ENCODE measurements at regions not wholly inside any gene's neighbourhood (a gene's known extent, or its start where the extent isn't known, plus 50 kb on each side); places are given as distances from the start of the nearest gene placed in this dataset.
"Not testable (repeated sequence)": the region's sequence is repeated elsewhere in the genome, so short reads cannot be mapped to it uniquely, and the experiment has no call there.

DNA sequence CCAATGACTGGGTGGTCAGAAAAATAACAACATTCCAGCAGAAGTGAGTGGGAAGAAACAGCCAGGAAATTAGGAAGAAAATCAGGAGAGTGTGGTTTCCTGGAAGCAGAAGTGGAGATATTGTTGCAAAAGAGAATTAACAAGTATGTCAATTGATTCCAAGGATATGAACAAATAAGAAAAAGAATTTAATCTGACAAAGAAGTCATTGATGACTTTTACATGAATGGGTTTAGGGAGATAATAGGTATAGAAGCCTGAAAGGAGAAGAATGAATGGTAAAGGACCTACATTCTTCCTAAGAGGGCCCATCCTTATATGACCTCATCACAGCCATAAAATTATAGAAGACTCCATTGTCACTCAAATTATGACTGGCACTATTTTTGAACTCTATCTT lies 1440.1 kb downstream of the OTOL1 start:
- no peak for DNase-seq

DNA sequence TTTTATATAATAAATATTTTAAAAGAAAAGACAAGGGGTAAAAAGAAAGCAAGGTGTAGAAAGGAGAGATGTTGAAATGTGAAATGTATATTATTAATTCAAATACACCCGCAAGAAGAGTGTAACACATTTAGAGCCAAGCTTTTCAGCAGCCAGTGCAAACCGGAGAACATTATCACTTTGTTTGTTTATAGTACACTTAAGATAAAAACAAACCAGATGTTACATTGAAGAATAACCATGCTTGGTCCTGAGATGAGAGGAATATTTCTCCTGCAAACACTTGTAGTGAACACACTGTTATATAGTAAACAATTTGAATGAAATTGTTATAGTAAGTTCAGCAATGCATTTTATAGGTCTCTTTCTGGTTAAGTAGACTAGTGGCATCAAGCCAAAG lies 1441.5 kb downstream of the OTOL1 start:
- no peak for DNase-seq

DNA sequence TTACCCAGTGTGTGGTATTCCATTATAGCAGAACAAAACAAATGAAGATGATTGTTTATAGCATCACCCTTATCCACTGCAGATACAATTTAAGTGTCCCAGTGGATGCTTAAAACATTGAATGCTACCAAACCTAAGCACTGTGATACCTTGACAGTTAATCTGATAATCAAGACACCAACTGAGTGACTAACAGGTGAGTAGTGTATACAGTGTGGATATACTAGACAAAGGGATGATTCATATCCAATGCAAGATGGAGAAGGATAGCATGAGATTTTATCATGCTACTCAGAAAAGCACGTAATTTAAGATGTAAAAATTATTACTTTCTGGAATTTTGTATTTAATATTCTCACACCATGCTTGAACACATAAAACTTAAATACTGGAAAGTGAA lies 1449.0 kb downstream of the OTOL1 start:
- no peak for DNase-seq

DNA sequence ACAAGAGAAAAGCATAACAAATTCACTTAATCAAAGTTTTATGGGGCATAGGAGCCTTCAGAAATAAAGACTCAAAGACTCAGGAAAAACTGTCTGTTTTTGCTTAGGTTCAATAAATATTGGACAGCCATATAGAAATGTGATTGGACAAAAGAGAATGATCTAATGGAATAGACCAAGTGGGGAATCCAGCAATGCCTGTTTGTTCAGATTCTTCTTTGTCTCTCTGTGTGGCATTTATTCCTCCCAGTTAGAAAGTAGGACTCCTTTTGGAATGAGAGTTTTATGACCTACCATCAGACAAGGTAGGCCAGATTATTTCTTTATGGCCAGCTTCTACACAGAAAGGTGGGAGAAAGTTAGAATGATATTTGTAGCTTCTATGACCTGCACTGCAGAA lies 1460.1 kb downstream of the OTOL1 start:
- DNase-seq, result no peak

DNA sequence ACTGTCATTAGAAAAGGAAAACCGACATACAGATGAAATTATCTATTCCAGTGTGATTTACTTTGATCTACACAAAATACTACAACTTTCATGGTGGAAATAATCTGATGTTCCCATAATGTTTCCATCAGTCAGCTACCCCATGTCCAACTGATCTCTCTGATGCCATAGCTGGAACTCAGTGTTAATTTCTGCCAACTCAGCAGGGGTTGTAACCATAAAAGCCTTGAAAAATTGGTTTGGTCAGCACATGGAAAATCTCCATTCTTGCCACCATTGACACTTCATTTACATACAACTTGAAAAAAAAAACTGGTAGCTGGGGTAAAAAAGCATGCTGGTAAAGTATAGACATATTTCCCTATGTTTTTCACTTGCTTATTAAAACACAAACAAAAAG lies 1463.7 kb downstream of the OTOL1 start:
- no peak for DNase-seq

DNA sequence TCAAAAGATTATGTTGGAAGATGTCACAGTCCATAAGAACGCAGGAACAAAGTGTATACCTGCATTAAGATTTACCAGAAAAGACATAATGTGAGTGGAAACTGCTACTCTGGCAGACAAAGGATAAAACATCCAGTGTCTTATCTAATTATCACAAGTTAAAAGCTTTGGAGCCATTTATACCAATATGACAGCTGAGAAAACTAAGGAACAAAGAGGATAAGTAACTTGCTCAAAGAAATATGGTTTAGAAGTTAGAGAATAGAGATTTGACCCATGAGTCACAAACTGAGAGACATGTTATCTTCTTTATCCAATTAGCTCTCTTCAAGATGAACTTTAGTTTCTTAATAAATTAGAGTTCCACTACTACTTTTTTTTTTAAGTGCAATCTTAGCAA lies 1473.7 kb downstream of the OTOL1 start:
- no peak for DNase-seq

DNA sequence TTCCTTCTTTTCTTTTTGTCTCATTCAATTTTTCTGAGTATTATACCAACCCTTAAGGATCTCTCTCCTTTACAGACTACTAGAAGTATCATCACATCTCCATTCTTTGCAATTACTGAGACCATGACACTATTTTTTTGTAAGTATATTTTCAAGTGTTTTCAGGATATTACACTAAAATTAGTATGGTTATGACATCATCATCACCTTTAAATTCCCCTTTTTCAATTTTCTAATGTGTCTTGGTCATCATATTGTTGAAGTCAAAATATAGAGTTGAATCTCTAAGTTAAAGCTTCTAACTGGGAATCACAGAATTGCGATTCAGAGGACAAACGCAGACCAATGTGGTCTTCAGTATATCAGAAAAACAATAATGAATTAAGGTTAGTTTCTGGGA lies 1475.1 kb downstream of the OTOL1 start:
- DNase-seq, result no peak

DNA sequence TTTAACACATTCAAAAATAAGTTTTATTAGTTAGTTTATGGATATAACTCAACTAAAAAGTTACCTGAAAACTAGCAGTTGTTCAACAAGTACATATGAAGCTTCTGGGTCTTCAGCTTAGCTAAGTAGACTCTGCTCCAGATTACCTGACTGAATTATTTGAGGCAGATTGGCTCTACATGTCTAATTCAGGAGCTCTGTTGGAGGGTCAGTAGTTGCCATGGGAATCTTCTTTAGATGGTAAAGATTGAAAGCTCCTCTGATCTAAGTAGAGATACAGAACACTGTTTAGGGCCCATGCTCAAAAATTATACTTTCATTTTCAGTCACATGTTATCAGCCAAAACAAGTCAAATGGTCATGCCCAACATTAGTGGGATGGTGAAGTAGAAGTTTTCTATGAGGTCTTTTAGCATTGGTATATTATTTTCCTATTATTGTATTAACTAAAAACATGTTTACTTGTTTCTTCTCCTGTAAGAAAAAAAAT lies 1476.9 kb downstream of the OTOL1 start:
- DNase-seq, result no peak

DNA sequence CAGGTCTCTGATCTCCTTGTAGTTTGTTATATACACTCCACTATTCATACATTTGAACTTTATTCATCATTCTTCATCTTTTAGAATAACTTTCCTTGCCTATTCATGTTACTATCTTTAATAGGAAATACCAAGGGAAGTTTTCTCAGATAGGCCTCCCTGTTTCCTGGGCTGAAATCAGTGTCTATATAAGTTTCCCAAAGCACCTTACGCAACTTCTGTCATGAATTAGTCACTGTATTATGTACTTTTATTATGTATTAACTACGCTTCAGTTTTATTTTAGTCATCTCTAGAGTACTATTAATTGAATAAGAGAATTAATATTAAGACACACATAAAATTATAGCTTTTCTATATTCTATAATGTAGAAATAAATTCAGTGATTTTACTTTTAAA lies 1481.5 kb downstream of the OTOL1 start:
- DNase-seq, result no peak

DNA sequence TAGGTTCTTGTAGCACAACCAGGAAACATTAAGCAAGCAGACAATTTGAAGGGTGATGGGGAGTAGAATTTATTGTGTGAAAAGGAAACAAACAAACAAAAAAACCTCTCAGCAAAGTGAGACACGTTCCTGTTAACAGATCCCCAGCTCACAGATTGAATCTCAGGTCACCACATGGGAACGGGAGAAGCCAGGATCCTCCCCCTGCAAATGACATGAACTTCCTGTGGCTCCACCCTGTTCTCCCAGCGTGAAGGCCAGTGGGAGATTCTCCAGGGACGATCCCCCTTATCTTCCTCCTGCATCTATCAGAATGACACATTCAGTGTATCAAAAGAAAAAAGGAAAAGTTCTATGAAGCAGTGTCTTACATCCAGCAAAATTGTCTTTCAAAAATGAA lies 1488.1 kb downstream of the OTOL1 start:
- DNase-seq, result no peak

DNA sequence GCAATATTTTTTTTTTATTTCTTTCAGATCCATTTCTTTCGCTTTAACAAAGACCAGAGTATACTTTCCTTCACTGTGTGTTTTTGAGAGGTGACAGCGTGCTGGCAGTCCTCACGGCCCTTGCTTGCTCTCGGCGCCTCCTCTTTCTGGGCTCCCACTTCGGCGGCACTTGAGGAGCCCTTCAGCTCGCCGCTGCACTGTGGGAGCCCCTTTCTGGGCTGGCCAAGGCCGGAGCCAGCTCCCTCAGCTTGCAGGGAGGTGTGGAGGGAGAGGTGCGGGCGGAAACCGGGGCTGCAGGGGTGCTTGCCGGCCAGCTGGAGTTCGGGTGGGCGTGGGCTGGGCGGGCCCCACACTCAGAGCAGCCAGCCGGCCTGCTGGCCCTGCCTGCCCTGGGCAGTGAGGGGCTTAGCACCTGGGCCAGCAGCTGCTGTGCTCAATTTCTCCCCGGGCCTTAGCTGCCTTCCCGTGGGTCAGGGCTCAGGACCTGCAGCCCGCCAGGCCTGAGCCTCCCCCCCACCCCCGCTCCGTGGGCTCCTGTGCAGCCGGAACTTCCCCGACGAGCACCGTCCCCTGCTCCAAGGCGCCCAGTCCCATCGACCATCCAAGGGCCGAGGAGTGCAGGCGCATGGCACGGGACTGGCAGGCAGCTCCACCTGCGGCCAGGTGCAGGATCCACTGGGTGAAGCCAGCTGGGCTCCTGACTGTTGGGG lies 1490.6 kb downstream of the OTOL1 start:
- DNase-seq, result not testable (repeated sequence)

DNA sequence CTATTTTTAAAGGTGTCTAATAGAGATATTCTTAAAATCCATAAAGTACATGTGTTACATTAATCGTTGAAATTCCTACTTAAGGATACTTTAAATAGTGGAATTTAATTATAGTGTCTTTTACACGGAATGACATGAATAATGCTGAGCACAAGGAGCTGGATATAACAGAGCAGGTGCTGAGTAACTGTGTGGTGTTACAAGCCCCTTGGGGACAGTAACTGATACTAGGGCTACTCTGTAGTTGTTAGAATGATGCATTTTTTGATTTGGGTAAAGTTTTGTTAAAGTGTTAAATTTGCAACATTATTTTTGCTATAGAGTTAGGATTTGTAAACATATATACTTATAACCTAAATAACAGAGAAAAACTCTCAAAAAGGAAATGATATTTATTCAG lies 1496.1 kb downstream of the OTOL1 start:
- no peak for DNase-seq

DNA sequence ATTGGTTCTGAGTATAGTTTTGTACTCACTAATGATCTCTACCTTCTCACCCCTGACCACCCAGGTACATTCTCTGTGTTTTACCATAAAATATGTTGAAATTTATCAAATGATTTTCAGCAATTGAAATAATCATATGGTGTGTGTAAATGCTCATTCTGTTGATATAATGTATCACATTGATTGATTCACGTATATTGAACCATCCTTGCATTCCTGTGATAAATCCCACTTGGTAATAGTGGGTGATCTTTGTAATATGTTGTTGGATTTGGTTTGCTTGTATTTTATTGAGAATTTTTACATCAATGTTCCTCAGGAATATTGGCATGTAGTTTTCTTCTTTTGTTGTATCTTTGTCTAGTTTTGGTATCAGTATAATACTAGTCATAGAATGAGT lies 1497.6 kb downstream of the OTOL1 start:
- no peak for DNase-seq

DNA sequence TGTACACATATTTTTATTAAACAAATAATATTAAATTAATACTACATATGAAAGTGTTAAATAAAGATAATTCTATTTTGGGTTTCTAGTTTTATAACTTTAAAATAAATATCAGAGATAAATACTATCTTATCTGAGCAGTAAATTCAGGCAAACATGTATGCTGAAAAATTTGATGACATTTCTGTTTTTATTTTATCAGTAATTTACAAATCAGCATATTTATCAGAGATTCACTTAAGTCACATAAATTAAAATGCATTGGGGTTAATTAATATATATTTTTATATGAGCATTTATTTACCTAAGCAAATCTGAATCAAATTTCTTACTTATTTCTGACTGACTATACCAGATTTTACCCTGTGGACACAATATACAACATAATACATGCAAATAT lies 1499.8 kb downstream of the OTOL1 start:
- no peak for DNase-seq

DNA sequence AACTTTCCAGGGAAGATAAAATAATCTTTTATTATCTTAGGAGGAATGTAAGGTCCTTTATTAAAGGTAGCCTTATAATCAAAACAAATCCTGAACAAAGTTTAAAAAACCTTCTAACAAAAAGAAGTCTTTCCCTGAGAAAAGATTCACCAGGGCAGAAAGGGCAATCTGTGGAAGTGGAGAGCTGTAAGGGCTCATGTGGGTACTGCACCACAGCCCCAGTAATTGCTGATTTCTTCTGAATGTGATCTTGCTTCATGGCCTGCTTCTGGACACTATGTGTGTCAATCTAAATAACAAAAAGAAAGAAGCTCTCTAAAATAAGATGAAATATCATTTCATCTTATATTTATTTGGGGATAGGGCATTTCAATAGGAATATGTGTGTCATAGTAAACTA lies 1501.6 kb downstream of the OTOL1 start:
- DNase-seq, result no peak

DNA sequence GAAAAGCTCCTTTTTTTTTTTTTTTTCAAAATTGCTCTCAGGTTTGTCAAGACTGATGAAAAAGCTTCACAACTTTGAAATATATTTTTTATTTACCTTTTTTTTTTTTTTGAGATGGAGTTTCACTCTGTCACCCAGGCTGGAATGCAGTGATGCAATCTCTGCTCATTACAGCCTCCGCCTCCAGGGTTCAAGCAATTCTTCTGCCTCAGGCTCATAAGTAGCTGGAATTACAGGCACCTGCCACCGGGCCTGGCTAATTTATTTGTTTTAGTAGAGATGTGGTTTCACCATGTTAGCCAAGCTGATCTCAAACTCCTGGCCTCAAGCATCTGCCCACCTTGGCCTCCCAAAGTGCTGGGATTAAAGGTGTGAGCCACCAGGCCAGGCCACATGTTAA lies 1515.0 kb downstream of the OTOL1 start:
- no peak for DNase-seq

DNA sequence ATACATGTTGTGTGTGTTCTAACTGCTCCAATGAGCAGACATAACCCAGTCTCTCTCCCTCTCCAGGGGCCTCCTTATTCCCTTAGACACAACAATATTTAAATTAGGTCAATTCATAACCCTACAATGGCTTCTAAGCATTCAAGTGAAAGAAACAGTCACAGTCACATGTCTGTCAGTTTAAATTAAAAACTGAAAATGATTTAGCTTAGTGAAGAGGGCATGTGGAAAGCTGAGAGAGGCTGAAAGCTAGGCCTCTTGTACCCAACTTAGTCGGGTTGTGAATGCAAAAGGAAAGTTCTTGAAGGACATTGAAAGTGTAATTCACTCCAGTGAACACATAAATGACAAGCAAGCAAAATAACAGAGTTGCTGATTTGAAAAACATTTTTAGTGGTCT lies 1519.6 kb downstream of the OTOL1 start:
- DNase-seq, result no peak

DNA sequence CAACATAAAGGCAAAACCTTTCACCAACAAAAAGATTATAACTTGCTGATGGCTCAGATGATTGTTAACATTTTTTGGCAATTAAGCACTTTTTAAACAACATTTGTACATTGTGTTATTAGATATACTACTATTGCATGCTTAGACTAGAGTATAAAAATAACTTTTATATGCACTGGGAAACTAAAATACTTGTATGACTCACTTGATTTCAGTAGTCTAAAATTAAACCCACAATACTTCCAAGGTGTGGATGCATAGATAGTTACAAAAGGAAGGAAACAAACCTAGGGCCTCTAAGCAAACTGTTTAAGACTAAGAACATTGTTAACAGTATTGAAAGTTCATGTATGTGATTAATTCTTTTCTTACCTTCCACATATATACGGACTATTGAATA lies 1521.5 kb downstream of the OTOL1 start:
- DNase-seq, result no peak

DNA sequence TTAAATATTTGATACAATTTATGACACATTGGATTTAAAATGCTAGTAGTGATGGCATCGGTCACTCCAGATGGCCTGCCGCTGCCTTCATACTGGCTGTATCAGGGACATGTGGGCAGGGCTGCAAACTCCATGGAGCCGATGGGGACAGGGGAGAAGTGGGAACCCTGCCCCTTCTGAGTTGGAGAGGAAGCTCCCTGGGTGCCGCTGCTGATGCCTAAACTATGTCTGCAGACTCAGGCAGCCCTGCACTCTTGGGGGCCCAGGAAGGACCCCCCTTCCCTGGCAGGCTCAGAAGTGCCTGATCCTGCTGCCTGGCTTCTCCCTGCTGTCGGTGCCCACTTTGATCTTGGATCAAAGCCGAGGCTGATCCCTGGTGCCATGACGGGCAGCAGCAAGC lies 1522.1 kb downstream of the OTOL1 start:
- no peak for DNase-seq

DNA sequence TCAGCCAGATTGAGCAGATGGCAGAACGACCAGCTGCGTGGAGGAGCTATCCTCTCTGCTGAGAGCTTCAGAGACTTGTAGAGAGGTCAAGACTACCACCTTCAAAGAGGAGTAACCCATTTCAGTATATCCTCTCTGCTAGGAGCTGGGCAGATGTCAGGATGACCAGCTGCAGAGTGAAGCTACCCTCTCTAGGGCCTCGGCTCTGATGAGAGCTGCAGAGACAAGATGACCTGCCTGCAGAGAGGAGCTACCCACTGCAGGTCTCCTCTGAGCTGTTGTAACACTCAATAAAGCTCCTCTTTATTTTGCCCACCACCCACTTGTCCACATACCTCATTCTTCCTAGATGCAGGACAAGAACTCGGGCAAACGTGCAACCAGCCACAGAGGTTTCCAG lies 1522.7 kb downstream of the OTOL1 start:
- DNase-seq, result no peak

DNA sequence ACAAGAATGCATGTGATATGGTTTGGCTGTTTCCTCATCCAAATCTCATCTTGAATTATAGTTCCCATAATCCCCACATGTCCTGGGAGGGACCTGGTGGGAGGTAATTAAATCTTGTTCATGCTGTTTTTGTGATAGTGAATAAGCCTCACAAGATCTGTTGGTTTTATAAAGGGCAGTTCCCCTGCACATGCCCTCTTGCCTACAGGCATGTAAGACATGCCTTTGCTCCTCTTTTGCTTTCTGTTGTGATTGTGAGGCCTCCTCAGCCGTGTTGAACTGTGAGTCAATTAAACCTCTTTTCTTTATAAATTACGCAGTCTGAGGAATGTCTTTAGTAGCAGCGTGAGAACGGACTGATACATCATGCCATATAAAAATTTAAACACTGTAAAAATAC lies 1537.0 kb downstream of the OTOL1 start:
- no peak for DNase-seq

DNA sequence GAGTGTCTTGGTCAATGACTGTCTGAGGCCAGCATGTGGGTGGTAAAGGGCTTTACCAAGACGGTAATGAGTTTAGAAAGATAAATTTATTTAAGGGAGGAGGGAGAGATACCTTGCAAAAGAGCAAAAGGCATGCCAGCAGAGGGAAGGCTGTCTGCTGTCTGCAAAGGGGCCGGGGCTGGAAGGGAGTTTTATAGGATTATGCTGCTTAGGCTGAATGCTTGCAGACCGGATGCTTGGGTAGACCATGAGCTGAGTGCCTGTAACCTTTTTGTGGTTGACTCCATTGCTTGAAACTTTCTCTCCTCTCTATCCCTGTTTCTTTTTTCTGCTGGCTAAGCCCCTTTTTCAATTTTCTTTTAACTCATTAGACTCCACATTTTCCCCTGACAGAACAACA lies 1543.0 kb downstream of the OTOL1 start:
- DNase-seq, result no peak

DNA sequence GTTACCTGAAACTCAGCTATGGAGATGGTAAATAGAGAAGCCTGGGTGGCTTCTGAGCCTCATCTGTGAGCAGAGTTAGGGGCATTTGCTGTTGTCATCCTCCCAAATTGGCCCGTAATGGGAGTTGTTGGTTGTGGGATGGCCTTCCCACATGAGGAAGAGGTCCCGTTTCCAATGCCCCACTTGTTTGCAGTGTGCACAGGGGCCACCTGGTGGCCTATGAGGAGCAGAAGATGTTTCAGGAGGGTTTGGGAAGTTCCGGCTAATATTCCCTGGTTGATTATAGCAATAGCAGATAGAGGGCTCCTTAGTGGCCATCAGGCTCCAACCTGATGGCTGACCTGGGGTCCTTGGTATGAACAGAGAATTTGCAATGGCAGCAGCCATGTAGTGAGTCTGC lies 1546.5 kb downstream of the OTOL1 start:
- DNase-seq, result no peak

DNA sequence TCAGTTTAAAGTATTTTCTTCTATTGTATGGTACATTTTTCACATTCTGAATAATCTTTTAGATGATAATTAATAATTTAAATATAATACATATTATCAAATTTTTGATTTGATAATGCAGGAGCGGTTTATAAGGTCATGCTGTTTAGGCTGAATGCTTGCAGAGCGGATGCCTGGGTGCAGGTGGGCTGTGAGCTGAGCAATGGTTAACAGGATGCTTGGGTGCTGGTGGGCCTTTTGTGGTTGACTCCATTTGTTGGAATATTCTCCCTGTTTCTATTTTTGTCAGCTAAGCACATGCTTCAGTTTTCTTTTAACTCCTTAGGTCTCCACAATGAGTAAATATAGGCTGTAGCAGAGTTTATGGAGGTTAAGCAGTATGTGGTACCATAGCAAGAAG lies 1549.3 kb downstream of the OTOL1 start:
- DNase-seq, result no peak

DNA sequence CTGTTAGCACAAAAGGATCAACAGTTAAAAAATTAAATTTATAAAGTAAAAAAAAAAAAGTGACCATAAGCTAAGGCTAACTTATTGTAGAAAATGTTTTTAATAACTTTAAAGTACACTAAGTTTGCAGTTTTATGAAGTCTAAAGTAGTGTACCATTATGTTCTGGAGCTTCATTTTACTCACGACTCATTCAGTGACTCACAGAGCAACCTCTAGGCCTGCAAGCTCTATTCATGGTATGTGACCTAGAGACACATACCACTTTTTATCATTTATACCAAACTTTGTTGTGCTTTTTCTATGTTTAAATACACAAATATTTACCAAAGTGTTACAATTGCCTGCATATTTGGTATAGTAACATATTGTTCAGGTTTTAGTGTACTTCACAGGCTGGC lies 1552.3 kb downstream of the OTOL1 start:
- DNase-seq, result no peak

Measured in NCI-H146 (cell line).